ENCODE measurements at regions not wholly inside any gene's neighbourhood (a gene's known extent, or its start where the extent isn't known, plus 50 kb on each side); places are given as distances from the start of the nearest gene placed in this dataset.

DNA sequence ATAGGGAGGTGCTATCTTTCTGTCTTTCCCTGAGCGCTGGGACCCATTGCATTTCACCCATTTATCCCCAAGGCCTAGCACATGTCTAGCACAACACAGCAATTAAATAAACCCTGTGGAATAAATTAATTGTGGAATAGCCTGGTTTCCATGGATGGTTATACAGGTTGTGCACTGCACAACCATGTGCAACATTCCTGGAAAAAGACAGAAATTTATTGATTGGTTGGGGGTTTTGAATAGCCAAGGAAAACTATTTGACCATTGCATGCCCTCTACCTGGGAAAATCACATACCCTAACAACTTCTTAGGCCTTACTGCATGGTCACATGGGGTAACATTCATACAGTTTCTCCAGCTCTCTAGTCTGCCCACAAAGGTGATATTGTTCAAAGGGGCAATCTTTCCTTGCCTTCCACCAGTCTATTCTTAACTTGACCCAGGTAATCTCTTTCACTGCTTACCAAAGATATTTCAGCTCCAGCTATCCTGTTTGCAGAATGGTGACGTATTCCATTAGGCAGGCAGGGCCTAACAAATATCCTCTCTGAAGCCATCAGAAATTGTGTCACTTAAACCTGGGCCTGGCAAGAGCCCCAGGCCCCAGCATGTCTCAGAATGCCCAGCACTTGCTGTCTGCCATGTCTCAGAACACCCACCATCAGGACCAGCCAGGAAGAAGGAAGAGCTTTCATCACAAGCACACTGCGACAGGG, 157.9 kb upstream of the RAB4A start:
- no peak for DNase-seq (ENCODE audit: low read depth)

DNA sequence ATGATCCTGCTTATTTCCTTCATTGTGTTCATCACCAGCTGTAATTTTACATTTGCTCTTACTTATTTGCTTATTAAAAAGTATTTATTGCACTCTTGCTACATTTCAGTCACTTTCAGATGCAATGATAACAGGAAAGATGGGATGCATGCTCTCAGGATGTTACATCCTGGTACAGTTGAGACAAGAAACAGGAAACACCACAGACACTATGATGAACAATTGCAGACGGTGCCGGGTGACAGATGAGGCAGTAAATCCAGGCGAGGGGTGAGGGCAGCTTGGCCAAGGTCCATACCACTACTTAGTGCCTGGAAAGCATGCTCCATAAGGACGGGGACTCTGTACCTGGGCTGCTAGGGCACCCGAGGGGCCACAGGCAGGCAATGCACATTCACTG, 156.6 kb upstream of the RAB4A start:
- no peak for DNase-seq (ENCODE audit: low read depth)

DNA sequence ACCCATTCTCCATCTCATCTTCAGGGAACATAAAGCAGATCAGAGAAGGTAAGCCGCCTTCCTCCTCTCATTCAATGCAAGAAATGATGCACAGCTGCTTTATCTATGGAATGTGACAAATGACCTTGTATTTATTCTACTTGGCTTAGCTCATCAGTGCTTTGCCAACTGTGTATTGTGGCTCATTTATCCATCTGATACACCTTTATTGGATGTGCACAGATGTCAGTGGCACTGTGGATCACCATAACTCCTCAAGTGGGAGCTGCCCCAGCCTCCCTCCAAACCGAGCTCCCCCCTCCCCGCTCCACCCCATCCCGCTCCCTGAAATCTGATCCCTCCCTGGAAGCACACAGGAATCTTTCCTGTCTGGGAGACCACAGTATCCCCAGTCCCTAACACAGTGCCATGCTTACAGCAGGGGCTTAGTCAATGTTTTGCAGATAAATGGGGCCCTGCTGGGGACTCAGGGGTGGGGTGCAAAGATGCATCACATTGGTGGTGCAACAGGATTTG, 156.0 kb upstream of the RAB4A start:
- DNase-seq (ENCODE audit: low read depth) = no peak

DNA sequence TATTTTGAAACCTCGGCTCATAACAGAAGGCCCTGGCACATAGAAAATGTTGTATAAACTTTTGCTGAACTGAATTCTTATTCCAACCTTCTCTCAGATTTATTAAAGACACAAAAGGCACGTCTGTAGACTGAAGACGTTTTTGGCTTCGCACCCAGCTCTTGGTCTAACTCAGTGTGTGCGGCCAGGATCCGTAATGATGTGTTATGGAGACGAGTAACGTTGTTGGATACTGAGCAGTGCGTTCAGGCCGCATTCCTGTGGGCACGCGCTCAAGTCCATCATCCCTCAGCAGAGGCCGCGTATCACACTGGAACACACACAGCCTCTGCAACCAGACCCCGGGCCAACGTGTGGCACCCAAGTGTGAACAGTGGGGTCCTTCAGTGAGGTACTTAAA, 154.8 kb upstream of the RAB4A start:
- DNase-seq (ENCODE audit: low read depth) = no peak

DNA sequence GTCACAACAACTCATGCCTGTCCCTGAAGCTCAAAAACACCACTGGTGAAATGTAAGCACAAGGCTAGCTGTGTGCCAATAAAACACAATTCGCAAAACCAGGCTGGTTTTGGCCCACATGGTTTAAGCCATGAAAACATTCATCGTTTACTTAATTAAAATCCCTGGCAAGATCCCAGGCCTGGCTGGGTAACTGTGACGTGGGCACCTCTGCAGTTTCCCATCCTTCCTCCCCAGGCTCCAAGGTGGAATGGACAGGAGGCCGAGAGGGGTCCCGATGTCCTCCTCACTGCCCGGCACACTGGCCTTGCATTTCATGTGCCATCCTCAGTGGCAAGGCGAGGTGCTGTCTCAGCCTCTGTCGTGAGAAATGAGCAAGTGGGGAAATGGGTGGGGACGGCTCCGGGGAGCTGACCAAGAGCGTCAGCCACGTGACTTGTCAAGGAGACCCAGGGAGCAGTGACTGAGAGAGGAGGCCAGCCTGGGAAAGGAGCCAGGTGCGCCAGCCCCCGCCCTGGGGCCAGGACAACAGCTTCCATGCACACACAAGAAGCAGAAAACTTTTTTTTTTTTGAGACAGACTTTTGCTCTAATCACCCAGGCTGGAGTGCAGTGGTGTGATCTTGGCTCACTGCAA, 153.1 kb upstream of the RAB4A start:
- no peak for DNase-seq (ENCODE audit: low read depth)

DNA sequence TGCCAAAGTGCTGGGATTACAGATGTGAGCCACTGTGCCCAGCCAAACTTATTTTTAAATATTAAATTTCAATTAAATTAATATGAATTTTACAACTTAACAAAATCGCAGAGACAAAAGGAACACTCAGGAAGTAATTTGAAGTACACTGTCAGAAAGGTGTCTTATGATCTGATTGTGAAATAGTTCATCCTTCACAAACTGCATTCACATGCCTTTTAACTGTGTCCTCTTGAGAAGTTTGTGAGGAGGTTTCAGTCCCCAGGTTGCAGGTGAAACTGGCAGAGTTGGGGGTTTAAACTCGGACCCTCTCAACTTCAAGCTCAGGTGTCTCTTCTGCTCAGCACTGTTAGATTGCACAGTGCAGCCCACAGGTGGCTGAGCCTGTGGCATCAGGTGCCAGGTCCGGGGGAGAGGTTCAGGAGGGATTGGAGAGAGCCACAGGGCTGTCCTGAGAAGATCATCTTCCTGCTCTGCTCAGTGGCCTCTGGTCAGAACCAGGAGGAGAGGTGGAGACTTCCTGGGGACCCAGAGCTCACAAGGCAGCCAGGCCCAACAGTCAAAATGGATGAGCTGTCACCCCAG, 152.3 kb upstream of the RAB4A start:
- DNase-seq (ENCODE audit: low read depth) = no peak

DNA sequence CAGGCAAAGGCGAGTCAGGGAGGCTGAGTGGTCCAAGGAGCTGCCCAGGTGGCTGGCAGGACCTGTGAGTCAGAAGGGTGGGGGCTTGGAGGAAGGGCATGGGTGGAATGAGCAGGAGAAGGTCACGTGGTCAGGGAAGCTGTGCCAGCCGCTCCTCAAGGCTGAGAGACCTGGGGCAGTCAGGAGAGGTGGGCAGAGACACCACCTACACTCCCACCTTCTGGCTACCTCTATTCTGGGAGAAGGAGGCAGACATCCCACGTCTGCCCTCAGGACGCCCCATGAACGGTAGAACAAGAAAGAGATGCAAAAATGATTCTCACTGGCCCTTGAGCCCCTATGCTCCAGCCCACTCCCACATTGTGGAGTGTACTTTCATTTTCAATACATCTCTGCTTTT, 151.8 kb upstream of the RAB4A start:
- DNase-seq (ENCODE audit: low read depth) = no peak

DNA sequence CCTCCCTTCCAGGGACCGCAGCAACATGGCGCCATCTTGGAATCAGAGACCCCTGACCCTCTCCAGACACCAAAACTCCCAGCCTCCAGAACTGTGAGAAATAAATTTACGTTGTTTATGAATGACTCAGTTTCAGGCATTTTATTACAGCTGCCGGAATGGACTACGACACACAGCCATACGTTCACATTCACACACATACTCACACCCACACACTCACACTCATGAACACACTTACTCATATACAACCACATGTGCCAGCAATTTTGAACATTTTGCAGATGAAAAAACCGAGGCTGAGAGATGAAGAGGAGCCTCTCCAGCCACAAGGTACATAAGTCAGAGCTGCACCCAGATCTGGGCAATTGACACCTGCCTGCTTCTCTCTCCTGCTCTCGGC, 151.0 kb upstream of the RAB4A start:
- no peak for DNase-seq (ENCODE audit: low read depth)

DNA sequence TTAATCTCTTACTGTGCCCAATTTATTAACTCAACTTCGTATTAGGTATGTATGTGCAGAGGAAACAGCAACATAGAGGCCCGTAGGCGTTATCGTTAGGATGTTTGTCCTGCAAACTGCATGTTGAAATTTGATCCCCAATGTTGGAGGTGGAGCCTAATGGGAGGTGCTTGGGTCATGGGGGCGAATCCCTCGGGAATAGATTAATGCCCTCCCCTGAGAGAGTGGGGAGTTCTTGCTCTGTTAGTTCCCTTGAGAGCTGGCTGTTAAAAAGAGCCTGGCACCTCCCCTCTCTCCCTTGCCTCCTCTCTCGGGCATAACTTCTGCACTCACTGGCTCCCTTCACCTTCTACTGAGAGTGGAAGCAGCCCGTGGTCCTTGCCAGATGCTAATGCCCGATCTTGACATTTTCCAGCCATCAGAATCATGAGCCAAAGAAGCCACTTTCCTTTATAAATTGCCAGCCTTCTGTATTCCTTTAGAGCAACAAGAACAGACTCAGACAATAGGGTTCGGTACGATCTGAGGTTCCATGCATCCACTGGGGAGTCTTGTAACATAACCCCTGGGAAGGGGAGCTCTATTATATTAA, 149.0 kb upstream of the RAB4A start:
- DNase-seq (ENCODE audit: low read depth) = no peak

DNA sequence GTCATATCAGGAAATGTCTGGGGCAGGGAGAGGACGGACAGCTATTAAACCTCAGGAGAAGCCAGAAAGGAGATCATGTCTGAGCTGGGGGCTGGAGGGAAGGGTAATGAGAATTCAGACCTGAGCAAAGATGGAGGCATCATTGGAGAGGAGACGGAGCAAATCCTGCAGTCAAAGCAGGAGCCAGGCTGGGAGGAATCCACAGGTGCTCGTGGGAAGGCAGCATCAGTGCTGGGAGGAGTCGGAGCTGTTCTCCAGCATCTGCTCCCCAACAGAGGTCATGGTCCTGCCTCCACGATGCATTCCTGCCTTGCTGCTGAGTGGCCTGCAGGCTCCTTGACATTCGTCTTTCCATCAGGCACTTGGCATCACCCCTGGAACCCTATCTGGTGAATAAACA, 148.3 kb upstream of the RAB4A start:
- no peak for DNase-seq (ENCODE audit: low read depth)

DNA sequence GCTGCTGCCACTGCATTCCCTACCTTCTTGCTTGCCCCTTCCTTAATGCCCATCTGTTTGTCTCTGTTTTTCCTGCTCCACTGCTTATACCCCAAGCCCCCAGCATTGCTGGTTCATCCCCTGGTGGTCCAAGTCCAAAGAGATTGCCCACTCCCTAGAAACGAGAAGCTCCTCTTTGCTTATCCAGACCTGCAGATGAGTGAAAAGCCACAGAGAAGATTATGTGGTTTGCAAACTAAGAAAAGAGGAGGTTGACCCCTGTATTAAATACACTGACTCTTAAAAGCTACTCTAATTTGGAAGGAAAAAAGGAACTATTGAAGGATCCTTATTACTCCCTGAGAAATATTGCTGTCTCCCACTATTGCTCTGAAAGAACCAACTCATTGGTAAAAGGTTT, 146.8 kb upstream of the RAB4A start:
- DNase-seq (ENCODE audit: low read depth) = no peak

DNA sequence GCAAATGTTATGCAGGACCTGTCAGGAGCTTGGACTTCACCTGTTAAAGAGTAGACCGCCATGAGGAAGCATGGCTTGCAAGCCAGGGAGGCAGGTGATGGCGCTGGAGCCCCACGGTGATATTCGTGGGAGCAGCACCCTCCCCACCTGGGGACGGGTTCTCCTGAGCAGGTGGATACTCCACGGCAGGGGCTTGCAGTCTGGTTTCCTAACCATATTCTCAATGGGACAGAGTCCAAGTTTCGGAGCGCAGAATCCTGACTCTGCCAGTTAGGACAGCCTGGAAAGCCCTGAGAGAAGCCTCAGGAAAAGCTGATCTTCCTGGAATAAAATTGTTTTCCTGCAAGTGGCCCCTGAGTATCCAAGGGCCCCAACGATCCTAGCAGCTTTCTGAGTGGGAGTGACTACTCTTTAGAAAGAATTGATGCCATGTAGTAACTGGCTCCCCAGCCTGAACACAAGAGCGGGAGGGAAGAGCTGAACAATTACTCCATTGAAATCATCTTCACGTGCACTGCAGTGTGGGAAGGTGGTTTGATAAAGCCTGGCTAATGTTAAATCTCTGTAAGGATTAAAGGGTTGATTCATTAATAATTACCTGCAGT, 146.3 kb upstream of the RAB4A start:
- DNase-seq (ENCODE audit: low read depth) = no peak

DNA sequence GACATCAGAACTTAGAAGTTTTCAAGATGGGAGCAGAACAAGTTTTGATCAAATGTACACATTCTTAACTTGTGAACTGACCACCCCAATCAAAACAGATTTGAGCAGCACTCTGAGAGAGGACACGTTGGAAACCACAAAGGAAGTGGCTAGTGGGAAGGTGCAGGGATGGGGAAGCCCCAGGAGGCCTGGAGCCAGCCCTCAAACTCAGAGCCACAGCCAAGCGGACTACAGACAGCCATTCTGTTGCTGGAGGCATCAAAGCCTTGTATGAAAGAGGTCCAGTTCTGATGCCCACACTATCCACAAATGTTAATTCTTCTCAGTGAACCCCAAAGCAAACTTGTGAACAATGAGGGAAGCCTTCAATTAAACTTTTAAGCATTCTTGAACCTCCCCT, 143.6 kb upstream of the RAB4A start:
- no peak for DNase-seq (ENCODE audit: low read depth)

DNA sequence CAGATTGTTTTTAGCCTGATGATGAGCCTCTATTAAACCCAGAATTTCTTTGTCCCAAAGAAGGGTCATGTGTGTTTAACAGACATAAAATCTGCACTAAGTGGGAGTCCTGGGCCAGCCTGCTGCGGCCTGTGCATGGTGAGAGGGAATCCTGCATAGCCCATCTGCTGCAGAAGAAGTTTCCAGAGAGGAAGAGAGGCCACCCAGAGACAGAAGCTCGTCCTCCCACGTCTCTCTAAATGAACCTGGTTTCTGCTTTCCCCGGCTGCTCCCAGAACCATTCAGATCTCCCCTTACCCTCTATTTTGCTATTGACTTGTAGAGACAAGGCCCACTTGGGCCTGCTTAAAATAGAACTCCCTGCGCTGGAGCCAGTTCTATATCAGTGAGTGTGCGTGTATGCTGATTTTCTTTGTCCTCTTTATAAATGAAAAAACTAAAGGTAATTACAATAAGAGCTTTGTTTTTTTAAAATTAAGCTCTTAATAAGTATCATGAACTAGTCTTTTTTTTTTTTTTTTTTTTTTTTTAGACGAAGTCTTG, 142.8 kb upstream of the RAB4A start:
- no peak for DNase-seq (ENCODE audit: low read depth)

DNA sequence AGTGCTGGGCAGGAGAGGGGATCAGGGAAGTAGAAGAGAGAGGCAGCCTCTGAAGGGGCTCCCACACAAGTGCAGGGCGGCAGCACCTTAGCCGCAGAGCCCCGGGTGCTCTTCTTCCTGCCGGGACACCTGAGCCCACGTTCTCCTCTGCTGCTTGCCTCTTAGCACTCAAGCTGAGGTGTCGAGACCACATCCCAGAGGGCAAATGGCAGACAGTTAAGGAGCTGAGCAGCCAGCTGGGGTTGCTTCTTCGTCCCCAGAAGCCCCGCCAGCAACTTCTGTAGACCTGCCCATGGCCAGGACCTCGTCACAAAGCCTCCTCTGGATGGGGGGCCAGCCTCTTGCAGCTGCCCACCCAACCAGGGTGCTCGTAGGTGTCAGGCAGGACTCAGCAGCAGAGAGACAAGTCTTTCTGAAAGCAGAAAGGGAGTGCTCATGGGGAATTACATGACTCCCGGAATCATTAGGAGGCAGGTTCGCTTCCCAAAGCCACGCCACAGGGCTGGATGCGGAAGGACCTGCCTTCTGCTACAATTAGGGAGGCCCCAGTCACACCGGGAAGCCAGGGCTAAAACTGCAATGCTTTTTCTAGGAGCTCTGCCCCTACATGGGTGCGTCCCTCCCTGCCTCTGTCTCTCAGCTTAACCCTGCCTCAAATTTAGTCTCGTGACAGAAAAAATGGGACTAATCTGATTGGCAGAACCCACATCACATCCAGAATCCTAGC, 141.4 kb upstream of the RAB4A start:
- no peak for DNase-seq (ENCODE audit: low read depth)

DNA sequence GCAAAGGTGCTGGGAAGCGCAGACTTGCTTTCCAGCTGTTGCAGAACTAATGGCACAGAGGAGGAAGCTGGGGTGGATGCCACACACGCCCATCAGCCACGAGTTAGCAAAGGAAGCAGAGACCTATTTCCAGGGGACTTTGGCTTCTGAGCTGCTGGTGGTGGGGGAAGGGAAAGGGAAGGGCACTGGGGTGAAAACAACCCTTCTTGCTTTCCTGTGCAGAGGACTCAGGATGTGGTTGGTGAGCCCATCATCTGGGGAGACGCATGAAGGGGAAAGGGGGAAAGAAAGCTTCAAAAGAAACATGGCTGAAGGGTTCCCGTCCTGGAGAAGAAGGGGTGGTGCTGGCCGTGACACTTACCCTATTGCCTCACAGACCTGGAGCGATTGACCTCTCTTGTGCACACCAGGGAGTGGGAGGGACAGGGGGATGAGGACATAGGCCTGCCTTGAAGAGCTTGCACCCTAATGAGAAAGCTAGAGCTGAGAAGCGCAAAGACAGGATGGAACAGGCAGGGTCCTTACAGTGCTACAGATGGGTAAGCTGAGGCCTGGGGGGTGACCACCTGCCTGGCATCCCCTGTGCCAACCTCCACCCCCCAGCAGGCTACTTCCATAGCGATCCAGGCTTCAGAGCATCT, 140.8 kb upstream of the RAB4A start:
- no peak for DNase-seq (ENCODE audit: low read depth)

DNA sequence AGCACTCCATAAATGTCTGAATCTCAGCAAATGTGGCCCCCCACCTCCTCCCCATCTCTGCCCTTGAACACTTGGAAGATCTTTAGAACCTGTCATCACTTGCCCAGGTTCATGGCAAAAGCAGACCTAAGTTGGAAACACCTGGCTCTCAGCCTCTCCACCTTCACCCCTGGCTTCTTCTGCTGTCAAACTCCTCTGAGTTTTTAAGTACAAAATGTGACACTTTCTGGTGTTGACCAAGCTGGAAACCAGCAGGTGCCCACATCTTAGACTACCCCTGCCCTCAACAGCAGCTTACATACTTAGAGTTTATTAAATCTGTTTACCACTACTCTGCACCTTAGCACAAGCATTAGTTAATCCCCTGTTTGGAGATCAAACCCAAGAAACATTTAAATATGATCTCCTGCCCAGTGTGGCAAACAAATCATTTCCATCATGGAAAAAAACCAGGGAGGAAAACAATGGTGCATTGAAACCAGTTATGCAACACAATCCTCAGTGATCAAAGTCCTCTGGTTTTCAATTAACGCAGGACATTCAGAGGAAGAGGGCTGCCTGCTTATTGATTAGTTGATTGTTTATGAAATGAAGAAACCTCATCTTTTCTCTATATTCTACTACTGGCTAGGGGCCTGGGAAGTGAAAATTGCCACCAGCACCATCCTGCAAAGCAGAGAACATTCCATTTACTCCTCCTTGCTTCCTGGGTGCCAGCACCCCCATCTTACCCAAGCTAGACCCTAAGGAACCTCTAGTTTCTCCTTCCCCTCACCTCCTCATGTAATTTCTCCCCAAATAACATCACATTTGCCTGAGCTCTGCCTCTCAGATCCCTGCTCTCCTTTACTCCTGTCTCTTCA, 139.4 kb upstream of the RAB4A start:
- DNase-seq (ENCODE audit: low read depth) = no peak

DNA sequence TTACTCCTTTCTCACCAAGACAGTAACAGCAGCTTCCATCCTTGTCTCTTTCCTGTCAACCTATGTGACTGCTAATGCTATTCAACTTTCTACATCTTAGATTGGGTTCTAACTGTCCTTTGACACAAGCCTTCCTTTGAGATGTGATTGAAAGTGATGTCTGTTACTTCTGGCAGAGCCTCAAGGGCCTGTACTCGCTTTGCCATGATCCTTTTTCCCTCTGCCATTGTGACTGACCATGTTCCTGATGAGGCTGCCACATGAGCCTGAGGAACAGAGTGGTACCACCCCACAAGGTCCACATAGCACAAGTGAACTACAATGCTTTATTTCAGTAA, 138.8 kb upstream of the RAB4A start:
- no peak for DNase-seq (ENCODE audit: low read depth)

DNA sequence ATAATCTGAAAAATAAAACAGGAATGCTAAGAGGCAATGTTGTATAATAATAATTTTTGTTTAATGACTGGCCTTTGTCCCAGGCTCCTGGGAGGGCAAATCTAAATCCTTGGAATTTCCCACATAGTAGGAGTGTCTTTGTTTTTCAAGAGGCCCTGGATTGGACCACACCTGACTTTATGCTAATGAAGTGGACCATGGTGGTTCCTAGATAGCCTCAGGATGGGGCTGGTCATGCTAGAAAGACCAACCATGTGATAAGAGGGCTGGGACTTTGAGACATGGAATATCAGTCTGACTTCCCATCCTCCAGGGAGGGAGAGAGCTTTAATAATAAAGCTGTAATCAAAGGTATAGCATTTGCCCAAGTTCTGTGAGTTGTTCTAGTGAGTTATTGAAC, 138.2 kb upstream of the RAB4A start:
- no peak for DNase-seq (ENCODE audit: low read depth)

DNA sequence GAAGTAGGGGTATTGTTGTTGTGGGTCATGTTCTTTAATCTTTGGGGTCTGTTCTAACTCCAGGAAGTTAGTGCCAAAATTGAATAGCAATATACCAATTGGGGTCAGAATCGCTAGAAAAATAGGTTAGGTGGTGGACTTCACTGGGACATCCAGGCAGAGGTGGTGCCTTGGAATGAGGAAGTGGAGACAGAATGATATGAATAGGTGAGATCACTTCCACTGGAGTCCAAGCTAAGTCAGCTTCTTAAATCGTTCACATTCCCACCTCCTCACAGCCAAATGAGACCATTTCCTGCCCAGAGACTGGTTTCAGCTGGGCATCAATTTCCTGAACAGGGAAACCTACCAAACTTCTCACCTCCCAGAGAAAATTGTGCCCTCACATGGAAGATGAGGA, 137.8 kb upstream of the RAB4A start:
- no peak for DNase-seq (ENCODE audit: low read depth)

Data from stimulated activated CD4-positive, alpha-beta T cell treated with anti-CD3 and anti-CD28 coated beads, Interleukin-2, amount 100 ng/mL, for 4 hours (primary cell).